Frontal cortex (tissue), 3 donors: ENCODE measurements at regions not wholly inside any gene's neighbourhood (a gene's known extent, or its start where the extent isn't known, plus 50 kb on each side); places are given as distances from the start of the nearest gene placed in this dataset.

Source experiments
- DNase-seq, 2 donors: peaks; one replicate each; pipeline ENCODE4 v3.0.0; 2012; ENCODE audit warnings: low spot score in 2 of 2
- FAIRE-seq: peaks from 2 replicates; lab custom pipeline; 2012; peaks lifted over from hg19 to GRCh38; lab: Jason Lieb, UNC
- donor health status: control.
- donor health status: control.
- donor health status: control.

- DNase-seq, result no peak
- FAIRE-seq, result no peak
Observed at GRCh38 chr11:25928076-25928475, 403.9 kb upstream of the ANO3 start.

- FAIRE-seq (no peak), DNase-seq (no peak)
Observed at GRCh38 chr11:25938952-25939351, 393.0 kb upstream of the ANO3 start.

- DNase-seq, result no peak
- no peak for FAIRE-seq
Observed at GRCh38 chr11:25939691-25940090, 392.2 kb upstream of the ANO3 start.

- no peak for DNase-seq
- FAIRE-seq, result no peak
Observed at GRCh38 chr11:25941353-25941752, 390.6 kb upstream of the ANO3 start.

GRCh38 chr11:25943031-25943430 is 388.9 kb upstream of the ANO3 start:
- DNase-seq (no peak), FAIRE-seq (no peak)

GRCh38 chr11:25943777-25944661 is 387.9 kb upstream of the ANO3 start:
- no peak for FAIRE-seq
- DNase-seq, result no peak

- FAIRE-seq, result no peak
- no peak for DNase-seq
Observed at GRCh38 chr11:25949918-25950317, 382.0 kb upstream of the ANO3 start.

- FAIRE-seq (no peak), DNase-seq (no peak)
Observed at GRCh38 chr11:25953006-25953405, 378.9 kb upstream of the ANO3 start.

- DNase-seq (no peak), FAIRE-seq (no peak)
Observed at GRCh38 chr11:25958045-25958444, 373.9 kb upstream of the ANO3 start.

GRCh38 chr11:25961539-25961938 is 370.4 kb upstream of the ANO3 start:
- DNase-seq, result peak in 1 of 2 donors; percentile 4
- no peak for FAIRE-seq

- FAIRE-seq (no peak), DNase-seq (no peak)
Observed at GRCh38 chr11:25970726-25971508, 361.0 kb upstream of the ANO3 start.

GRCh38 chr11:25980091-25980490 is 351.8 kb upstream of the ANO3 start:
- DNase-seq (no peak), FAIRE-seq (no peak)

GRCh38 chr11:25981998-25982397 is 349.9 kb upstream of the ANO3 start:
- FAIRE-seq (no peak), DNase-seq (peak in 1 of 2 donors; percentile 6)

GRCh38 chr11:25983280-25983679 is 348.6 kb upstream of the ANO3 start:
- no peak for FAIRE-seq
- DNase-seq, result no peak

- DNase-seq (no peak), FAIRE-seq (no peak)
Observed at GRCh38 chr11:25988178-25988577, 343.8 kb upstream of the ANO3 start.

GRCh38 chr11:25990406-25990805 is 341.5 kb upstream of the ANO3 start:
- no peak for DNase-seq
- FAIRE-seq, result no peak

- no peak for DNase-seq
- no peak for FAIRE-seq
Observed at GRCh38 chr11:25991476-25991875, 340.5 kb upstream of the ANO3 start.

GRCh38 chr11:25992294-25992693 is 339.6 kb upstream of the ANO3 start:
- DNase-seq, result no peak
- no peak for FAIRE-seq

- no peak for FAIRE-seq
- DNase-seq, result no peak
Observed at GRCh38 chr11:25993016-25993415, 338.9 kb upstream of the ANO3 start.

GRCh38 chr11:26011474-26011873 is 320.5 kb upstream of the ANO3 start:
- FAIRE-seq (no peak), DNase-seq (no peak)

GRCh38 chr11:26014456-26015115 is 317.3 kb upstream of the ANO3 start:
- FAIRE-seq (no peak), DNase-seq (no peak)
